ENCODE measurements at regions not wholly inside any gene's neighbourhood (a gene's known extent, or its start where the extent isn't known, plus 50 kb on each side); places are given as distances from the start of the nearest gene placed in this dataset.

DNA sequence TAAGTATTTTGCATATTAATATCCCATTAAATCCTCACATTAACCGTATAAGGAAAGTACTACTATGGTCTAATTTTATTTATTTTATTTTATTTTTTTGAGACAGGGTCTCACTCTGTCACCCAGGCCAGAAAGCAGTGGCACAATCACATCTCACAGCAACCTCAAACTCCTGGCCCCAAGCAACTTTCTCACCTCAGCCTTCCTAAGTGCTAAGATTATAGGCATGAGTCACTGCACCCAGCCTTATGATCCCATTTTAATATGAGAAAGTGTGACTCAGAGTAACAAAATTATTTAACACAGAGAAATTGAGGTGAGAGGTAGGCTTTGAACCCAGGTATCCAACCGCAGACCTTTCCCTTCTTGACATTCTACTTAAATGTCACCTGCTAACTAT is 330.0 kb upstream of the POU3F3 start:
- H3K4me1 Mint-ChIP-seq: no peaks in the 10 kb centered on the region
- TF ChIP-seq, protein P1, sequence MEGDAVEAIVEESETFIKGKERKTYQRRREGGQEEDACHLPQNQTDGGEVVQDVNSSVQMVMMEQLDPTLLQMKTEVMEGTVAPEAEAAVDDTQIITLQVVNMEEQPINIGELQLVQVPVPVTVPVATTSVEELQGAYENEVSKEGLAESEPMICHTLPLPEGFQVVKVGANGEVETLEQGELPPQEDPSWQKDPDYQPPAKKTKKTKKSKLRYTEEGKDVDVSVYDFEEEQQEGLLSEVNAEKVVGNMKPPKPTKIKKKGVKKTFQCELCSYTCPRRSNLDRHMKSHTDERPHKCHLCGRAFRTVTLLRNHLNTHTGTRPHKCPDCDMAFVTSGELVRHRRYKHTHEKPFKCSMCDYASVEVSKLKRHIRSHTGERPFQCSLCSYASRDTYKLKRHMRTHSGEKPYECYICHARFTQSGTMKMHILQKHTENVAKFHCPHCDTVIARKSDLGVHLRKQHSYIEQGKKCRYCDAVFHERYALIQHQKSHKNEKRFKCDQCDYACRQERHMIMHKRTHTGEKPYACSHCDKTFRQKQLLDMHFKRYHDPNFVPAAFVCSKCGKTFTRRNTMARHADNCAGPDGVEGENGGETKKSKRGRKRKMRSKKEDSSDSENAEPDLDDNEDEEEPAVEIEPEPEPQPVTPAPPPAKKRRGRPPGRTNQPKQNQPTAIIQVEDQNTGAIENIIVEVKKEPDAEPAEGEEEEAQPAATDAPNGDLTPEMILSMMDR (IDR thresholded peaks at IDR 0.05; ENCODE audit: unreplicated experiment): no peak

DNA sequence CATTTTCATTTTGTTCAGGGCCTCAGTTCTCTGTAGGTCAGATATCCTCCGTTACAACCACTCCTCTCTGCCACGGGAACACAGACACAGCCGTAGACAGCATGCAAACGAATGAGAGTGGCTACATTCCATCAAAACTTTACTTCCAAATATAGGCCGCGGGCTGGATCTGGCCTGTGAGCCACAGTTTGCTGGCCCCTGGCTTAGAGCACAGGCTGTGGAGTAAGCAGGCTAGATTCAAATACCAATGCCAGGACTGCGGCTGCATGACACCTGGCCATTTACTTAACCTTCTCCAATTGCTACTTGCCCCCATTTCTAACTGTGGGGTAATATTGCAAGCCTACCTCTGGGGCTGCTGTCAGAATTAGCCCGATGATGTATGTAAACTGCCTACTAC is 325.8 kb upstream of the POU3F3 start:
- H3K36me3 Mint-ChIP-seq: no peaks in the 10 kb centered on the region
- TF ChIP-seq, protein P1 (IDR thresholded peaks at IDR 0.05; ENCODE audit: unreplicated experiment): no peak
- no peak overlapping the region for H3K27ac Mint-ChIP-seq
- H3K27me3 Mint-ChIP-seq (ENCODE audit: low read depth): peaks cover 24% of the 10 kb centered on the region
- no peaks in the 10 kb centered on the region for H3K4me1 Mint-ChIP-seq
- DNase-seq (ENCODE audit: low spot score in 2 of 2, unreplicated experiment in 2 of 2): no peak
- H3K9me3 Mint-ChIP-seq: peaks cover 9% of the 10 kb centered on the region
- H3K4me3 Mint-ChIP-seq: no peak overlapping the region

More for the DNA sequence above, 330.0 kb upstream of the POU3F3 start:
- H3K36me3 Mint-ChIP-seq: no peaks in the 10 kb centered on the region
- H3K9me3 Mint-ChIP-seq: no peaks in the 10 kb centered on the region
- H3K27ac Mint-ChIP-seq: no peak overlapping the region
- peaks cover 46% of the 10 kb centered on the region for H3K27me3 Mint-ChIP-seq (ENCODE audit: low read depth)
- DNase-seq (ENCODE audit: low spot score in 2 of 2, unreplicated experiment in 2 of 2): no peak
- H3K4me3 Mint-ChIP-seq: no peak overlapping the region

DNA sequence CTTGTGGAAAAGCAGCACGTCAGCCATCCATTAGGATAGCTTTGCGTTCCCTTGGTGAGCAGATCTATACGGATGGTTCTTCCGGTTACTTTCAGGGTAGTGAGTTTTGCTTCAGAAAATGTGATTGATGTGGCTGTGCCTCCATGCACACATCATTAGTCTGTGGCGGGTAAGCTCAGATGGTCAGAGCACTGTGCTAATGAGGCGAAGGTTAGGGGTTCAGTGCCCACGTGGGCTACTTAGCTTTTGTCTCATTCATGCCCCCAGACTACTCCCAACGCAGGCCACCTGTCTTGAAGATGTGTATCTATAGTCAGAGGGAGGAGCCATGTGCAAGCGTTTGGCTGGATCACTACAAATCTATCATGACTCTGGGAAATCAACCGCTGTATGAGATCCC is 322.8 kb upstream of the POU3F3 start:
- peaks cover 9% of the 10 kb centered on the region for H3K9me3 Mint-ChIP-seq
- H3K36me3 Mint-ChIP-seq: no peaks in the 10 kb centered on the region
- DNase-seq (ENCODE audit: low spot score in 2 of 2, unreplicated experiment in 2 of 2): no peak
- TF ChIP-seq, protein P1 (IDR thresholded peaks at IDR 0.05; ENCODE audit: unreplicated experiment): no peak
- H3K4me3 Mint-ChIP-seq: no peak overlapping the region
- peaks cover 19% of the 10 kb centered on the region for H3K27me3 Mint-ChIP-seq (ENCODE audit: low read depth)
- no peak overlapping the region for H3K27ac Mint-ChIP-seq
- H3K4me1 Mint-ChIP-seq: no peaks in the 10 kb centered on the region

DNA sequence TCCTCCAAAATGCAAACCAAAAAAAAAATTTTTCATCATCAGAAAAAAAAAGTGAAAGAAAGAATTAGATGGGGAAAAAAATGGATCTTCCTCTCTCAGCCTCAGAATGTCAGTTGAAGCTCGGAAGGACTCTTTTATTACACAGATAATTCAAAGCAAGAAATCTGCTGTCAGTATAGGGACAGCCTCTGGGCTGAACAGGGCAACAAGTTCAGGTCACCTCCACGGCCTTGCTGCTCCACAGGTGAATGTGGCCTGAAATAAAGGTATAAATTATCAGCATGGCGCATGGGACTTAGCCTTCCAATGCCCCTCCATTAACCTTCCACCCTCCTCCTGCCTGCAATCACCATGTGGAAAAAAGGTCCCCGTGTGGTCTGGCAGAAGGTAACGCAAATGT is 316.8 kb upstream of the POU3F3 start:
- H3K4me3 Mint-ChIP-seq: no peak overlapping the region
- H3K36me3 Mint-ChIP-seq: no peaks in the 10 kb centered on the region
- peaks cover 5% of the 10 kb centered on the region for H3K9me3 Mint-ChIP-seq
- no peak for DNase-seq (ENCODE audit: low spot score in 2 of 2, unreplicated experiment in 2 of 2)
- H3K4me1 Mint-ChIP-seq: peaks cover 23% of the 10 kb centered on the region
- peaks cover 17% of the 10 kb centered on the region for H3K27me3 Mint-ChIP-seq (ENCODE audit: low read depth)
- TF ChIP-seq, protein P1 (IDR thresholded peaks at IDR 0.05; ENCODE audit: unreplicated experiment): no peak
- no peak overlapping the region for H3K27ac Mint-ChIP-seq

DNA sequence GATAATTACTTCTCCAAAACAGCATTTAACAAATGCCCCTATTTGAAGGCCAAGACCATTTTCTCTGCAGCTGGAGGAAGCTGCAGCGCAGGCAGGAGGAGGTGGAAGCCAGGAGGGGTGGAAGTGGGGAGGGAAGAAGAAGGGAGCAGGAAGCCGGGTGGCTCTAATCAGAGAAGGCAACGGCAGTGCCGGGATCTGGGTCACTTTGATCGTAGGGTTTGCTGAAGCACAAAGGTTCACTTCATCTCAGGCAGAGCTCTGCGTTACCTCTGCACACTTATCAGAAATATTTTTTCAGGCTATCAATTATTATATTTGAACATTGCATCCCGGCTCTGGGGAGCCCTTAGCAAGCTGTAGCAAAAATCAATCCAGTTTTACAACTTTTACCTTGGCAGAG is 315.8 kb upstream of the POU3F3 start:
- TF ChIP-seq, protein P1 (IDR thresholded peaks at IDR 0.05; ENCODE audit: unreplicated experiment): no peak
- no peak overlapping the region for H3K27ac Mint-ChIP-seq
- H3K9me3 Mint-ChIP-seq: peaks cover 5% of the 10 kb centered on the region
- H3K4me3 Mint-ChIP-seq: no peak overlapping the region
- DNase-seq (ENCODE audit: low spot score in 2 of 2, unreplicated experiment in 2 of 2): peak in 1 of 2 experiments; percentile 43
- H3K27me3 Mint-ChIP-seq (ENCODE audit: low read depth): peaks cover 13% of the 10 kb centered on the region
- peaks cover 23% of the 10 kb centered on the region for H3K4me1 Mint-ChIP-seq
- no peaks in the 10 kb centered on the region for H3K36me3 Mint-ChIP-seq

DNA sequence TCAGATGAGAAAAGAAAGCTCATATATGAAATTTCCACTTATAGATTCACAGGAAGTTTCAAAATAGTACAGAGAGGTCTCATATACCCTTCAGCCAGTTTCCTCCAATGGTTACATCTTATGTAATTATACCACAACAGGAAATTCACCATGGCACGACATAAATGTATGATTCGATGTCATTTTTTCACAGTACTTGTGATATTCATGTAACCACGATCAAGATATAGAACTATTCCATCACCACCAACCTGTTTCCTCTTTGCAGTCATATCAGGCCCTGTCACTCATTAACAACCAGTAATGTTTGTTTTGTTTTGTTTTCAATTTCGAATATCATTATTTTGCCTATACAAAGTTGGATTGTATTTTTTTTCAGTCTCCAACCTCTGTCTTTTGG is 314.3 kb upstream of the POU3F3 start:
- H3K4me3 Mint-ChIP-seq: no peak overlapping the region
- H3K4me1 Mint-ChIP-seq: peaks cover 23% of the 10 kb centered on the region
- TF ChIP-seq, protein P1 (IDR thresholded peaks at IDR 0.05; ENCODE audit: unreplicated experiment): no peak
- H3K36me3 Mint-ChIP-seq: no peaks in the 10 kb centered on the region
- peaks cover 5% of the 10 kb centered on the region for H3K9me3 Mint-ChIP-seq
- H3K27ac Mint-ChIP-seq: no peak overlapping the region
- peaks cover 6% of the 10 kb centered on the region for H3K27me3 Mint-ChIP-seq (ENCODE audit: low read depth)
- DNase-seq (ENCODE audit: low spot score in 2 of 2, unreplicated experiment in 2 of 2): no peak
